HCT116 (cell line): ENCODE measurements at regions not wholly inside any gene's neighbourhood (a gene's known extent, or its start where the extent isn't known, plus 50 kb on each side); places are given as distances from the start of the nearest gene placed in this dataset.

ENCODE experiments used
- ATAC-seq: fragments of 200-7000 bp; cut with Tn5 transposase; 2 replicates; pipeline ENCODE4 v1.9.1; 2020; ENCODE audit warnings: mild to moderate bottlenecking, moderate library complexity
- BruUV-seq: library from RNA; stranded (reverse); fragments of 400-500 nt; replicated peaks from 2 replicates; lab custom pipeline; 2021; lab: Mats Ljungman, UMichigan
- CTCF ChIA-PET: fragments of 300-600 bp; sonication (Branson Sonifier 250); formaldehyde crosslinking; loops from one replicate; lab custom pipeline; 2021; ENCODE audit warnings: antibody characterized with exemption; lab: Charles Lee
- POLR2A ChIA-PET: fragments of 300-600, 350-600 bp; sonication (Branson Sonifier 250); formaldehyde crosslinking; loops from one replicate; lab custom pipeline; 2021; ENCODE audit warnings: antibody characterized with exemption; lab: Charles Lee
- RAD21 ChIA-PET, 2 experiments: fragments of 300-600 bp; sonication (Branson Sonifier 250); formaldehyde crosslinking; loops; one replicate each; lab custom pipeline; 2023; ENCODE audit warnings: low total read pairs in 2 of 2; ENCODE audit not compliant: uncharacterized antibody in 2 of 2, unreplicated experiment in 2 of 2, low non-redundant PET in 1 of 2; lab: Charles Lee
- DNase-seq: peaks from one replicate; pipeline ENCODE4 v3.0.0-alpha.2; 2010; ENCODE audit warnings: low read depth, low spot score
- H2AFZ ChIP-seq: fragments of 200-600 bp; shearing (Covaris generic), sonication (generic); 2 replicates; pipeline ENCODE4 v1.6.1; 2017; ENCODE audit warnings: low read depth, mixed run types, mixed read lengths, antibody characterized with exemption, low read length; ENCODE audit not compliant: poor library complexity, severe bottlenecking
- H3K27ac ChIP-seq: 2 replicates; pipeline ENCODE4 v1.5.1; 2012; ENCODE audit warnings: low read depth, low read length
- H3K27me3 ChIP-seq: fragments of 200-600 bp; sonication (generic); 2 replicates; pipeline ENCODE4 v1.6.1; 2016; ENCODE audit warnings: mixed run types, low read length, mixed read lengths; ENCODE audit not compliant: insufficient read depth
- H3K36me3 ChIP-seq, 2 experiments: fragments of 200-500 bp in 1 of 2; fragments of 200-600 bp in 1 of 2; sonication (Bioruptor generic) in 1 of 2; sonication (generic) in 1 of 2; 2 replicates each; pipeline versions ENCODE4 v1.5.1 to v1.6.1; 2014 to 2016; ENCODE audit warnings: low read length in 2 of 2, inconsistent platforms in 1 of 2, mixed read lengths in 1 of 2, mixed run types in 1 of 2; ENCODE audit not compliant: insufficient read depth in 2 of 2, control insufficient read depth in 1 of 2
- H3K4me1 ChIP-seq, 2 experiments: fragments of 200-600 bp in 1 of 2; sonication (generic) in 1 of 2; 2 replicates each; pipeline versions ENCODE4 v1.5.1 to v1.6.1; 2012 to 2017; ENCODE audit warnings: low read length in 2 of 2, inconsistent platforms in 1 of 2, mild to moderate bottlenecking in 1 of 2, mixed read lengths in 1 of 2, mixed run types in 1 of 2, moderate library complexity in 1 of 2; ENCODE audit not compliant: insufficient read depth in 2 of 2, control insufficient read depth in 1 of 2
- H3K4me2 ChIP-seq: fragments of 200-600 bp; sonication (generic); 2 replicates; pipeline ENCODE4 v1.6.1; 2017; ENCODE audit warnings: mixed run types, low read length, mixed read lengths
- H3K4me3 ChIP-seq, 2 experiments: fragments of 200-600 bp in 1 of 2; sonication (generic) in 1 of 2; replicated peaks in 1 of 2; 2 replicates each; pipeline ENCODE4 v1.5.1; 2011 to 2016; ENCODE audit warnings: low read length in 2 of 2, control low read depth in 1 of 2, low read depth in 1 of 2, mild to moderate bottlenecking in 1 of 2, mixed read lengths in 1 of 2, mixed run types in 1 of 2
- H3K79me2 ChIP-seq: fragments of 200-600 bp; sonication (generic); 2 replicates; pipeline ENCODE4 v1.6.1; 2017; ENCODE audit warnings: mild to moderate bottlenecking, mixed run types, low read length, moderate library complexity, mixed read lengths; ENCODE audit not compliant: insufficient read depth
- H3K9ac ChIP-seq: fragments of 200-600 bp; sonication (generic); 2 replicates; pipeline ENCODE4 v1.6.1; 2016; ENCODE audit warnings: low read length, mixed read lengths
- H3K9me2 ChIP-seq: fragments of 200-600 bp; sonication (generic), shearing (Covaris generic); 2 replicates; pipeline ENCODE4 v1.6.1; 2017; ENCODE audit warnings: mixed run types, mild to moderate bottlenecking, moderate library complexity; ENCODE audit not compliant: insufficient read depth
- H3K9me3 ChIP-seq, 2 experiments: fragments of 200-500 bp in 1 of 2; fragments of 200-600 bp in 1 of 2; sonication (Bioruptor generic) in 1 of 2; sonication (generic) in 1 of 2; 2 replicates each; pipeline ENCODE4 v1.6.1; 2014 to 2017; ENCODE audit warnings: low read length in 2 of 2, mixed read lengths in 2 of 2, inconsistent platforms in 1 of 2, low read depth in 1 of 2, mild to moderate bottlenecking in 1 of 2, mixed run types in 1 of 2, moderate library complexity in 1 of 2; ENCODE audit not compliant: control insufficient read depth in 1 of 2, insufficient read depth in 1 of 2
- H4K20me1 ChIP-seq: fragments of 200-600 bp; sonication (generic), shearing (Covaris generic); 2 replicates; pipeline ENCODE4 v1.6.1; 2017; ENCODE audit warnings: mixed run types, mild to moderate bottlenecking, moderate library complexity; ENCODE audit not compliant: insufficient read depth
- CEBPB ChIP-seq: IDR thresholded peaks from 2 replicates; pipeline ENCODE4 v1.6.1; 2012; ENCODE audit warnings: low read depth
- ELF1 ChIP-seq: IDR thresholded peaks from 2 replicates; pipeline ENCODE4 v1.6.1; 2012; ENCODE audit warnings: low read depth, borderline replicate concordance
- EZH2 ChIP-seq: fragments of 200-600 bp; sonication (generic); IDR thresholded peaks from 2 replicates; pipeline ENCODE4 v1.6.1; 2017; ENCODE audit warnings: antibody characterized with exemption, mixed run types
- POLR2AphosphoS5 ChIP-seq: IDR thresholded peaks from 2 replicates; pipeline ENCODE4 v1.6.1; 2011; ENCODE audit warnings: mild to moderate bottlenecking, low read depth, low read length, moderate library complexity
- REST ChIP-seq: IDR thresholded peaks from 2 replicates; pipeline ENCODE4 v1.6.1; 2012; ENCODE audit warnings: low read depth
- TCF7L2 ChIP-seq: IDR thresholded peaks from 2 replicates; pipeline ENCODE4 v1.7.0; 2011; ENCODE audit warnings: borderline replicate concordance, inconsistent platforms; ENCODE audit not compliant: insufficient read depth, insufficient read length; ENCODE audit errors: extremely low read depth
- ZFX ChIP-seq: fragments of 450-650 bp; IDR thresholded peaks from 2 replicates; pipeline ENCODE4 v1.6.1; 2017
- ZNF274 ChIP-seq: fragments of 200-500 bp; sonication (Bioruptor generic); IDR thresholded peaks from 2 replicates; pipeline ENCODE4 v1.6.1; 2014; ENCODE audit warnings: mild to moderate bottlenecking, low read depth, low read length, inconsistent platforms
- intact Hi-C: fragments of 100-400 bp; cut with micrococcal nuclease; formaldehyde crosslinking; loops from 2 replicates; pipeline ENCODE4 v1.10.0; 2022
- TF ChIP-seq, protein P1 (sequence below), 3 experiments: fragments of 200-600 bp in 1 of 3; sonication (generic) in 1 of 3; IDR thresholded peaks in 2 of 3; conservative IDR thresholded peaks in 1 of 3; 2 replicates each; pipeline ENCODE4 v1.5.1; 2012 to 2017; ENCODE audit warnings: low read depth in 2 of 3, low read length in 2 of 3, antibody characterized with exemption in 1 of 3, borderline replicate concordance in 1 of 3, control low read depth in 1 of 3, mild to moderate bottlenecking in 1 of 3, mixed read lengths in 1 of 3, mixed run types in 1 of 3, moderate library complexity in 1 of 3; ENCODE audit not compliant: insufficient read depth in 1 of 3

DNA sequence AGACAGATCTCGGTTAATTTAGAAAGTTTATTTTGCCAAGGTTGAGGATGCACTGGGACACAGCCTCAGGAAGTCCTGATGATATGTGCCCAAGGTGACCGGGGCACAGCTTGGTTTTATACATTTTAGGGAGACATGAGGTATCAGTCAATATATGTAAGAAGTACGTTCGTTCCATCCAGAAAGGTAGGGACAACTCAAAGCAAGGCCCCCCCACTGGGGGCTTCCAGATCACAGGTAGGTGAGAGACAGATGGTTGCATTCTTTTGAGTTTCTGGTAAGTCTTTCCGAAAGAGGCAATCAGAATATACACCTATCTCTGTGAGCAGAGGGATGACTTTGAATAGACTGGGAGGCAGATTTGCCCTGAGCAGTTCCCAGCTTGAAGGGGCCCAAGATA is 60.4 kb upstream of the VTCN1 start:
- H3K9ac ChIP-seq: no peak overlapping the region
- no peak overlapping the region for H3K4me2 ChIP-seq
- H3K9me2 ChIP-seq: no peaks in the 10 kb centered on the region
- ATAC-seq (no peak), DNase-seq (no peak)
- H3K9me3 ChIP-seq: no peaks in the 10 kb centered on the region
- no peak overlapping the region for H2AFZ ChIP-seq
- H4K20me1 ChIP-seq: no peaks in the 10 kb centered on the region
- ChIA-PET RAD21 (no interaction called here), CTCF (no interaction called here), POLR2A (no interaction called here)
- peaks cover 0 to 2% of the 10 kb centered on the region in 2 experiments; a peak in 1 of 4 replicates for H3K4me1 ChIP-seq
- no TSS peak for BruUV-seq
- no peaks in the 10 kb centered on the region for H3K36me3 ChIP-seq
- H3K27ac ChIP-seq: no peak overlapping the region
- no peaks in the 10 kb centered on the region for H3K27me3 ChIP-seq
- TF ChIP-seq REST (no peak), CEBPB (no peak), ZFX (no peak), EZH2 (no peak), TCF7L2 (no peak), ELF1 (no peak), ZNF274 (no peak), POLR2AphosphoS5 (no peak)
- TF ChIP-seq, protein P1, sequence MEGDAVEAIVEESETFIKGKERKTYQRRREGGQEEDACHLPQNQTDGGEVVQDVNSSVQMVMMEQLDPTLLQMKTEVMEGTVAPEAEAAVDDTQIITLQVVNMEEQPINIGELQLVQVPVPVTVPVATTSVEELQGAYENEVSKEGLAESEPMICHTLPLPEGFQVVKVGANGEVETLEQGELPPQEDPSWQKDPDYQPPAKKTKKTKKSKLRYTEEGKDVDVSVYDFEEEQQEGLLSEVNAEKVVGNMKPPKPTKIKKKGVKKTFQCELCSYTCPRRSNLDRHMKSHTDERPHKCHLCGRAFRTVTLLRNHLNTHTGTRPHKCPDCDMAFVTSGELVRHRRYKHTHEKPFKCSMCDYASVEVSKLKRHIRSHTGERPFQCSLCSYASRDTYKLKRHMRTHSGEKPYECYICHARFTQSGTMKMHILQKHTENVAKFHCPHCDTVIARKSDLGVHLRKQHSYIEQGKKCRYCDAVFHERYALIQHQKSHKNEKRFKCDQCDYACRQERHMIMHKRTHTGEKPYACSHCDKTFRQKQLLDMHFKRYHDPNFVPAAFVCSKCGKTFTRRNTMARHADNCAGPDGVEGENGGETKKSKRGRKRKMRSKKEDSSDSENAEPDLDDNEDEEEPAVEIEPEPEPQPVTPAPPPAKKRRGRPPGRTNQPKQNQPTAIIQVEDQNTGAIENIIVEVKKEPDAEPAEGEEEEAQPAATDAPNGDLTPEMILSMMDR (IDR thresholded peaks at IDR 0.05 in 2 of 3, conservative IDR thresholded peaks at IDR 0.05 in 1 of 3; ENCODE audit: borderline replicate concordance in 1 of 3, insufficient read depth in 1 of 3, low read depth in 2 of 3, low read length in 2 of 3): no peak
- no peak overlapping the region for H3K4me3 ChIP-seq
- intact Hi-C loops: no loop called here
- no peaks in the 10 kb centered on the region for H3K79me2 ChIP-seq
